ENCODE measurements at regions not wholly inside any gene's neighbourhood (a gene's known extent, or its start where the extent isn't known, plus 50 kb on each side); places are given as distances from the start of the nearest gene placed in this dataset.
"Not testable (repeated sequence)": the region's sequence is repeated elsewhere in the genome, so short reads cannot be mapped to it uniquely, and the experiment has no call there.

DNA sequence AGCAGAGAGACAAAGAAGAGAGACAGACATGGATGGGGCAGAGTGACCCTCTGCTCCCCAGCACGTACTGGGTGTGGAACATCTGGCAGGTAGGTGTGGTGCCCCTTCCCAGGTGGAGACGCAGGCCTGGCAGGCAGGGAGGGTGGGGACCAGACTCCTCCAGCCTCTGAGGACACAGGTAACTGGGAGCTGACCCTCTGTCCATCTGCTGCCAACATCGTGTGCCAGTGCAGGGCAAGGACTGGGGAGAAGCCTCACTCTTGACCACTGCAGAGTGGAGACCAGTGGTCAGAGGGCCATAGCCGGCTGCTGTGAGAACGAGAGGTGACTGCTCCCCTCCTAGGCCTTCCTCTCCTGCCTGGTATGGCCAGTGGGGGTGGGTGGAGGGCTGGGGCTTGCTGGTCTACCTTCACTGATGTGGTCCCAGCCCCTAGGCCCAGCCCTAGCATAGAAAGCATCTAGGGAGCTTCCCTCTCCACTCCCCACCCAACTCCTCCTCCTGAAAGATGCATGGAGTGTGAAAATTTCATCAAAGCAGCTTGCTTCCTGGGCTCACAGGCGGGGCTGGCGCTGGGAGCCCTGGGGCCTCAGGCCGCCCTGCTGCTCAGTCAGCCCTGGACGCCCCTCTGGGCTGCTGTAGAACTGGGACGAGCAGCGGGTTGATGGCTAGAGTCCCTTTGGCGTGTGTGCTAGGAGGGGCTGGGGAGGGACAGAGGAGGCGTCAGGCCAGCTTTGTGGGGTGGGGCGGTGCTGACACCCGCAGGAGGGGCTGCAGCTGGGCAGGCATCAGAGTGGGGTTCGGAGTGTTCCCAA is 90.3 kb downstream of the PLXNA1 start:
- DNase-seq = no peak

DNA sequence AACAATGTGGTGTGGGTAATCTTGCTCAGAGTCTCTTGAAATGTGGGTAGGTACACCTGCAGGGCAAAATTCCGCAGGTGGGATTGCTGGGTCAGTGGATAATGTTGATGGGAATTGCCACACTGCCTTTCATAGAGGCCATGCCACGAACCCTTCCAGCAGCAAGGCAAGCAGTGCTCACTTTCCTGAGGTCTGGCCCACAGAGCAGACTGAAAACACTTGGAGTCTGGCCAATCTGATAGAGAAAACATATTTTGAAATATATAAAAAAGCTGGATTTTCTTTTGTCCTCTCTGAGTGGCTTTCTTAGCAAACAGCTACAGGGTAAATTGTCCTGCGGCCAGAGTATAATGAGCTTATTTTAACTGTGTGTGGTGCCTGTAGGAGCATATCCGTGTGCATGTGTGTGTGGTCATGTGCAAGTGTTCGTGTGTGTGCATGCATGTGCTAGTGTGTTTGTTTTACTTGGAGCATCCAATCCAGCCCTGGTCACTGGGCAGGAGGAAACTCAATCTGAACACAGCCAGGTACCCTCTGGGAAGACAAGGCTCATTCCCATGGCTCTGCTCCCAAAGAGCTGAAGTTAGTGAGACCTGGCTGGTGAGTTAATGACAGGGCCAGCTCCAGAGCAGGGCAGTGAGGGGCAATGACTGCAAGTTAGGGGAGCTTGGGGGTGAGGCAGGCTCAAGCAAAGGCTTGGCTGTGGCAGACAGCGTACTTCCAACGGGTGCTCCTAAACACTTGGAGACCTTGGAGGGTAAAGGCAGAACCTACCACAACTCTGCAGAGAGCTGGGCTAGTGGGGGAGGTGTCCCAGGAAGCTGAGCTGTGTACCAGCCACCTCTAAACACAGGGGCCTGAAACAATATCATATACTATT is 91.3 kb downstream of the PLXNA1 start:
- no peak for DNase-seq

DNA sequence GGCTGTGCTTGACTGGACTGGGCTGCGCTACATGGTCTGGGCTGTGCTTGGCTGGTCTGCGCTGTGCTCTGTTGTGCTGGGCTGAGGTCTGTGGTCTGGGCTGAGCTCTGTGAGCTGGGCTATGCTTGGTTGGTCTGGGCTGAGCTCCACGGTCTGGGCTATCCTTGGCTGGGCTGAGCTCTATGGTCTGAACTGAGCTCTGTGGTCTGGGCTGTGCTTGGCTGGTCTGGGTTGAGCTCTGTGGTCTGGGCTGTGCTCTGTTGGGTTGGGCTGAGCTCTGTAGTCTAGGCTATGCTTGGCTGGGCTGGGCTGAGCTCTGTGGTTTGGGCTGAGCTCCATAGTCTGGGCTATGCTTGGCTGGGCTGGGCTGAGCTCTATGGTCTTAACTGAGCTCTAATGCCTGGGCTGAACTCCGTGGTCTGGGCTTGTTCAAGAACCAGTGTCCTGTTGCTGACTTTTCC is 92.0 kb downstream of the PLXNA1 start:
- no peak for DNase-seq

DNA sequence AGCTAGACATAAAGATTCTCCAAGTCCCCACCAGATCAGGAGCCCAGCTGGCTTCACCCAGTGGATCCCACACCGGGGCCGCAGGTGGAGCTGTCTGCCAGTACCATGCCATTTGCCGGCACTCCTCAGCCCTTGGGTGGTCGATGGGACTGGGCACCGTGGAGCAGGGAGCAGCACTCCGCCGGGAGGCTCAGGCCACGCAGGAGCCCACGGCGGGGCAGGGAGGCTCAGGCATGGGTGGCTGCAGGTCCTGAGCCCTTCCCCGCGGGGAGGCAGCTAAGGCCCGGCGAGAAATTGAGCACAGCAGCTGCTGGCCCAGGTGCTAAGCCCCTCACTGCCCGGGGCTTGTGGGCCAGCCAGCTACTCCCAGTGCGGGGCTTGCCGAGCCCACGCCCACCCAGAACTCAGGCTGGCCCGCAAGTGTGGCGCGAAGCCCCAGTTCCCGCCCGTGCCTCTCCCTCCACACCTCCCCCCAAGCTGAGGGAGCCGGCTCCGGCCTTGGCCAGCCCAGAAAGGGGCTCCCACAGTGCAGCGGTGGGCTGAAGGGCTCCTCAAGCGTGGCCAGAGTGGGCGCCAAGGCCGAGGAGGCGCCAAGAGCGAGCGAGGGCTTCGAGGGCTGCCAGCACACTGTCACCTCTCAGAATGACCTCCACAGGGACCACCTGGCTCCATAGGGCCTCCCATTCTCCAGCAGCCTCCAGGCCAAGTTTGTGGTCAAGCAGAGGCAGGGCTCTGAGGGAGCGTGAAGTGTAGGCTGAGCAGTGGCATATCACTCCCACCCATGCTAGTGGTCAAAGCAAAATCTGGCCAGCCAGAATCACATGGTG is 93.5 kb downstream of the PLXNA1 start:
- not testable (repeated sequence) for DNase-seq

DNA sequence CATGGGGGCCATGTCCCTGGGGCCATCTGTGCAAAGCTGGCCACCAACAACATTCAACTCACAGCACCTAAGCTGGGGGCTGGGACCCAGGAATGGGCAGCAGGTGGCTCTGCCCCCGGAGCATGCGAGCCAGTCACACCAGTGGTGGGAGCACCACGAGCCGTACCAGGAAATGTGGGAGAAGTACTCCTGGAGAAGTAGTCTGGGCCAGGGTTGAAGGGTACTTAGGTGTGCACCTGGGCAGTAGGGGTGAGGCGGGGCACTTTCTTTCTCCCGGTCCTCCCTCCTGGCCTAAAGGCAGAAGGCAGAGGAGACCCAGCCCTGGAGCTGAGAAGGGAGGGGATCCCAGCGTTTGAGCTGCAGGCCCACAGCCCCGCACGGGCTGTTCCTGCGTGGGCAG is 94.2 kb downstream of the PLXNA1 start:
- DNase-seq = no peak

DNA sequence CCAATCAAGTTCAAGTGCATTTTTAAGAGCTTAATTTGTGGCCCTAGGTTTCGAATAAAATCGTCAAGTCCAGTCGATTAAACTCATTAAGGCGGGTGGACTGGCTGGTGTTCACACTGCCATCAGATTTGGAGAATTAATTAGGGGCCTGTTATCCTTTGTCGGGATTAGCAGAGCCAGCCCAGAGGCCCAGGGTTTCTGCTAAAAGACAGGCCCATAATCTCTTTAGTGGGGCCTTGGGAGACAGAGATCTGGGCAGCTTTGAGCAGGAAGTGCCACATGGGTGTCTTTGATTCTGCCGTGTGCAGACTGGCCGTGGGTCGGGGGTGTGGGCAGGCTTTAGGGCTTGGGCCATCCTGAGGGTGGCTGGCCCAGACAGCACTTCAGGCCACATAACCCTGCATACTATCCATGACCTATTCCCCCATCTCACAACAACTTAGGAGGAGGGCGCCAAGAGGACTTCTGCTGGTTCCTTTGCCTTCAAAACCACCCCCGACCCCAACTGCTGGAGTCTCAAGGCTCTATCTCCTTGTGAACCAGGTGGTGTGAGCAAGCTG is 94.7 kb downstream of the PLXNA1 start:
- no peak for DNase-seq

GRCh38 chr3:127078626-127079025 is 95.7 kb downstream of the PLXNA1 start:
- no peak for DNase-seq

DNA sequence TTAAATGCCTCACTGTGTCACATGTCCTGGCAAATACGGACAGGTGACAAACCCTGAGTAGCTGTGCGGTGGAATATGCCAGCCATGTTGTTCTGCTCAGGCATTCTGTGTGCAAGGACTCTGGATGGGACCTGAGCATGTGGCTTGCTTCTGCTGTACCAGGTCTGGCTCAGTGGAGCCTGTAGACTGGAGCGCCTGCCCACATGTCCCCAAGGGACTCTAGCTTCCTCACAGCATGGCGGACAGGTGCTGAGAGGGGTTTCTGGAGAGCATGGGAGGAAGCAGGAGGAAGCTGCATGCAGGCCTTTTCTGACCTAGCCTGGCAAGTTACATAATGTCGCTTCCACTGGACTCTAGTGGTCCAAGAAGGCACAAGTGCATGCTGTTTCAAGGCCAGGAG is 96.3 kb downstream of the PLXNA1 start:
- no peak for DNase-seq

DNA sequence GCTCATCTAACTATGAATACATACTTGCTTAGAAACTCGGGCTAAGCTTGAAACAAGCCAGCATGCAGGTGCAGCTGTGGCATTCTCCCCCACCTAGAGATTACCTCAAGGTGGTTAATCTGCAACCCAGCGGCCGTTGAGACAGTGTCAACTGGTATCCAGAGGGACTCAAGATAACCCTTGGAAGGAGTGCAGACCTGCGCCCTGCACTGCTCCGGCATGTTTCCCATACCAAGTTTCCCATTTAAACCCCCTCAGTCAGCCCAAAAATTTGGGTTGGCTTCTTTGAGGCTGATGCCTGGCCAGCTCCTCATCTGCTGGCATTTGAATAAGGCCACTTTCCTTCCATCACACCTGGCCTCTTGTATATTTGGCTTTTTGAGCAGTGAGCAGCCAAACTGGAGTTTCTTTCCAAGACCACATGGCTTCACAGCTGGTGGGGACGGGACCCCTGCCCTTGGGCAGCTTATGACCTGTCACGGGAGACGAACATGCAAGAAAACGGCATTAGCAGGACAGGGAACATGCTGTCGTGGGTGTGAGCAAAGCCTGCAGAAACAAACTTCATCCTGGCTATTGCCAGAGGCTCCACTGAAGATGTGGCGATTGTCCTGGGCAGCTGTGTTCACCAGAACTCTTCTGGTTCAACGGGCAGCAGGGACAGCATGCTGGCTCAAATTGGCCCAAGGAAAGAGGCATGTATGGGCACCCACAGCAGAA is 98.2 kb downstream of the PLXNA1 start:
- no peak for DNase-seq

DNA sequence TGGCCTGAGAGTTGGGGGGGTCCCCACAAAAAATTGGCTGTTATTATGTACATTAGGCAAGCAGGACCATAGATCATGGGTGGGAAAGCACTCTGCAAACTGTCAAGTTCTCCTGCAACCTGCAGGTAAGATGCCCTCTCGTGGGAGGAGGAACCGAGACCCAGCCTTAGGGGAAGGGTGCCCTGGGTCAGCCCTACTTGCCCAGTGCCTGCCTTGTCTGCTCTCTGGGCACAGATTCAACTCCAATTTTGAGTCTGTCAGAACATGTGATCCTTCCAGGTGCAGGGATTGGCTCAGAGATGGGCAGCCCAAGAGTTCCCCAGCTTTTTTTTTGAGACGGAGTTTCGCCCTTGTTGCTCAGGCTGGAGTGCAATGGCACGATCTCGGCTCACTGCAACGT is 99.2 kb downstream of the PLXNA1 start:
- DNase-seq = no peak

- no peak for DNase-seq
Observed at GRCh38 chr3:127083778-127084397, 101.0 kb downstream of the PLXNA1 start.

- DNase-seq = no peak
Observed at GRCh38 chr3:127084401-127084990, 101.6 kb downstream of the PLXNA1 start.

DNA sequence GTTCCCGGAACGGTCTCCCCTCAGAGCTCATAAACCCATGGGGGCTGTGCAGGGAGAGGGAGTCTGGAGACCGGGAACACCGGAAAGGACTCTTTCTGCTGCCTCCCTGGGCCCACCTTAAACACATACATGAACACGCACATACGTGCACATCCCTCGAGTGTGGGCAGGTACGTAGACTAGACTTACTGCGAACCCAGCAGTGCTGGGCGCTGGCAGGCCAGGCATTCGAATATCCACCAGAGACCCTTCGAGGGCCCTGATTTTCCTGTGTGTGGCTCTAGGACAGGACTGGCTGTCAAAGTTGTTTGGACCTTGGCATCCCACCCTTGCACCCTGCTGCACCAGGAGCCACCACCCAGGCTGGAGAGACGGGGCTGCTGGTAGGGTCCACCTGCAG is 102.7 kb downstream of the PLXNA1 start:
- DNase-seq = no peak

DNA sequence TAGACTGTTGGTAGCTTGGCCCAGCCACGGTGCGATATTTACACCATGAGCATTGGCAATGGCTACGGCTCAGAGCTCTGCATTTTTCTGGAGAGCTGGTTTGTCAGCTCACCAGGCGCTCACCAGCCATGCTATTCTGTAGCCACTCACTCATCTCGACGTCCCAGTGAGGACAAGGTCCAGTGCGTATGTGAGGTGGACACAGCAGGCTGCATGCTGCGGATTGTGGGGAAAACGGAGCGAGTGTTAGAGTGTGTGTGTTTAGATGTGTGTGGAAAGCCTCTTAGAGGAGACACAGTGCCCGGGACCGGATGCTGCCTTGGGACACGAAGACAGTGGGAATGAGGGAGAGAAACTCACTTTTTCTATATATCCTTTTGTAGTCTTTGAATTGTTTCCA is 103.7 kb downstream of the PLXNA1 start:
- DNase-seq = not testable (repeated sequence)

DNA sequence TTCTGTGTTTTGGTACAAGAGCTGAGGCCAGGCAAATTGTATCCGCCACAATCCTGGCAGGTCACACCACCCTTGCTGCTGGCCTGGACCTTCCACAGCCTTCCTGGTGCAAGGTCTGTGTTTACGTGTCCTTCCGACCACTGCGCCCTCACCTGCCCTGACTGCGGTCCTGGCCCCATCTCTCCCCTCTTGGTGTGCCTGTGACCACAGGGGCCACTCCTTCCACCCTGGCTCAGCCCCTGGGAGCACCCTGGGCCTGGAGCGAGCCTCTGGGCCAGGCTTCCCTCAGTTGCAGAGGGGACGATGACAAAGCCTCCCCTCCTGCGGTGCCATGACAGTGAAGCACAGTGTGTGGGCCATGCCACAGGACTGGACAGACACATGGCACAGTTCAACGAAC is 104.5 kb downstream of the PLXNA1 start:
- no peak for DNase-seq

GRCh38 chr3:127088511-127089351 is 104.2 kb upstream of the PRR23E start:
- no peak for DNase-seq

GRCh38 chr3:127089486-127090145 is 103.3 kb upstream of the PRR23E start:
- DNase-seq = no peak

DNA sequence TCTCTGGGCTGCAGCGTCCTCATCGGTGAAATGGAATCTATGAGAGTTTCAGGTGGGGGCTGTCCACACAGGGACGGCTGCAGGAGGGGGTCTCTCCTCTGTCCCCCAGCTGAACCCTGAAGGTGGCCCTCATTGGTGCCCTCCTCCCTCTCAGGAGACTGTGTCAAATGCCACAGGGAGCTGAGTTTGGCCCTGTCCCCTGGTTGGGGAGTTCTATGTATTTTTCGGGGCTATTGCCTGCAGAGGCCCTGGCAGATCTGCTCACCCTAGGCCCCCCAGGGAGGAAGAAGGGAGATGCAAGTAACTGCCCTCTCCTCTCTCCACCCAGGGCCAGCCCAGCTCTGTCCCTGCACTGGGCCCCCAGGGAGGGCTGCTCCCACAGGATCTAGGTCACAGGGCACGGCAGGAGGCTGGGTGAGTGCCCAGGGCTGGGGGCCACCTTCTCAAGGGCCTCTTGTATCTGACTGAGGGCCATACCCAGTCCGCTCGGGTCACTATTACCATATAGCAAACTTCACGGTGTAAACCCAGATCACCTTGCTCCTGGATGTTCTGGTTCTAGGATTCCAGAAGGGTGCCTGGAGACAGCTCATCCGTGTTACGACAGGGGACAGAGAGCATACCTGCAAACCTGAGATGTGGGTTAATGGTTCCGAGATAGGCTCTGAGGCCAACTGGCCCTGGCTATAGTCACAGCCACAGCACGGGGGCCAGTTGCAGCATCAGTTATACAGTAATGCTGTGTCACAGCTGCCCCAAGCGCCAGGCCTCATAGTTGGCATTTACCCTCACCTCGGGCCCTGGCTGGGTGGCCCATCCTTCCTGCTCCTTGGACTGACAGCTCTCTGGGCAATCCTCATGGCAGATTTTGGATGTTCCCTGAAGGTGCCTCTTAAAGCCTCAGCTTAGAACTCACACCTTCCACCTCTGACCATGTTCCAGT is 102.4 kb upstream of the PRR23E start:
- no peak for DNase-seq
